HL-60 (cell line): ENCODE measurements at regions not wholly inside any gene's neighbourhood (a gene's known extent, or its start where the extent isn't known, plus 50 kb on each side); places are given as distances from the start of the nearest gene placed in this dataset.

Source experiments
- CTCF ChIP-seq: IDR thresholded peaks from one replicate; pipeline ENCODE4 v1.5.1; 2011; ENCODE audit warnings: low read length, control low read depth, inconsistent platforms; ENCODE audit not compliant: insufficient read depth
- POLR2AphosphoS5 ChIP-seq: IDR thresholded peaks from 2 replicates; pipeline ENCODE4 v1.6.1; 2012; ENCODE audit warnings: low read depth
- REST ChIP-seq: IDR thresholded peaks from 2 replicates; pipeline ENCODE4 v1.6.1; 2012; ENCODE audit warnings: low read depth; ENCODE audit not compliant: insufficient replicate concordance
- SPI1 ChIP-seq: IDR thresholded peaks from 2 replicates; pipeline ENCODE4 v1.6.1; 2012; ENCODE audit warnings: low read depth, mild to moderate bottlenecking, borderline replicate concordance

GRCh38 chr11:127362754-127363308 is 362.3 kb upstream of the KIRREL3 start:
- TF ChIP-seq CTCF (no peak), POLR2AphosphoS5 (no peak), SPI1 (no peak), REST (no peak)
